HG03025 (cell line): ENCODE measurements at regions not wholly inside any gene's neighbourhood (a gene's known extent, or its start where the extent isn't known, plus 50 kb on each side); places are given as distances from the start of the nearest gene placed in this dataset.

Experiments
- ATAC-seq: cut with Tn5 transposase; IDR thresholded peaks from one replicate; pipeline ENCODE4 v1.9.1; 2021; ENCODE audit warnings: mild to moderate bottlenecking, moderate library complexity; ENCODE audit not compliant: unreplicated experiment, low FRiP score

DNA sequence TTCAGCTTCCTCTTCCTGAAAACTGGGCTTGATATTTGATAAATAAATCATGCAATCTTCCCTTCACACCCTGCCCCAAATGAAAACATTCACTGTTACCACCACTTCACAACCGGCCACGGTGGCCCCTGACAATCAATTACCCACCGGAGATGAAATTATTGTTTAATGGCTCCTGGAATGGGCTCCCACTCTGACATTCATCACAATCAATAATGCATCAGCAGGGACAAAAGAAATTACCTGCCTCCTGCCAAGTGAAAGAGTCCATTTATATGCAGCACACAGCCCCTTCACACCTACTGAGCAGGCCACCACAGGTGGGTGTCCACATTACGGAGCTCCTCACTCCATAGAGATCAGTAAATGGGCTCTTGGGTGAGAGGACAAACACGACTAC is 193.5 kb upstream of the SNX19 start:
- no peak for ATAC-seq

DNA sequence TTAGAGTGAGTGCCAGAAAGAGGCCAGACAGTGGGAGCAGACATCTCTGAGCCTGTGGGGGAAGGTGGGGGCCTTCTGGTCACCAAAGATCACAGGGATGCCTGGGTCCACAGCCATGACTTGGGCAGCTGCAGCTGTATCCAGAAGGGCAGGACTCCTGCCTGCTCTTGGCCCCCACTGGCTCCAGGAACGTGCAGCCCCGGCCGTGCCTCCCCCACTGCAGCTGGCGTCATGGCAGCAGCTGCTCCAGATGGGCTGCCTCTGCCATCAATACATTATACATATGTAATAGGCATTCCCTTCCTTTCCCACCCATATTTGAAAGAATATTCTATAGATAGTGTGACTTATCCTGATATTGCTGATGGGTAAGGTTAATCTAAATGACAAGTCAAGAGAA is 195.5 kb upstream of the SNX19 start:
- no peak for ATAC-seq

DNA sequence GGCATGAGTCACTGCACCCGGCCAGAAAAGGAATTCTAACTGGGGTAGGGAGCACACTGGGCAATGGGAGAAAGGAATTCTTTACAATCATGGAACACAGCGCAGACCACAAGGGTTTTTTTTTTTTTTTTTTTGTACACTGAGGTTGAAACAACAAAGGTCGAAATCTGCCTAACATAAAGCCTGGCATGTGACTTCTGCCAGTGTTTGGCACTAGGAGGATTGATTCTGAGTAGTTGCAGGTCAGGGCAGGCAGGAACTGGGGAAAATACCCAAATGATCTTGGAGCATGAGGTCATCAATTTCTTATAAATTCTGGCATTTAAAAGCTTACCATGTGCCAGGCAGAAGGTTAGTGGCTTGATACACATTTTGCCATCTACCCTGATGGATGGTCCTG is 202.0 kb upstream of the SNX19 start:
- no peak for ATAC-seq

DNA sequence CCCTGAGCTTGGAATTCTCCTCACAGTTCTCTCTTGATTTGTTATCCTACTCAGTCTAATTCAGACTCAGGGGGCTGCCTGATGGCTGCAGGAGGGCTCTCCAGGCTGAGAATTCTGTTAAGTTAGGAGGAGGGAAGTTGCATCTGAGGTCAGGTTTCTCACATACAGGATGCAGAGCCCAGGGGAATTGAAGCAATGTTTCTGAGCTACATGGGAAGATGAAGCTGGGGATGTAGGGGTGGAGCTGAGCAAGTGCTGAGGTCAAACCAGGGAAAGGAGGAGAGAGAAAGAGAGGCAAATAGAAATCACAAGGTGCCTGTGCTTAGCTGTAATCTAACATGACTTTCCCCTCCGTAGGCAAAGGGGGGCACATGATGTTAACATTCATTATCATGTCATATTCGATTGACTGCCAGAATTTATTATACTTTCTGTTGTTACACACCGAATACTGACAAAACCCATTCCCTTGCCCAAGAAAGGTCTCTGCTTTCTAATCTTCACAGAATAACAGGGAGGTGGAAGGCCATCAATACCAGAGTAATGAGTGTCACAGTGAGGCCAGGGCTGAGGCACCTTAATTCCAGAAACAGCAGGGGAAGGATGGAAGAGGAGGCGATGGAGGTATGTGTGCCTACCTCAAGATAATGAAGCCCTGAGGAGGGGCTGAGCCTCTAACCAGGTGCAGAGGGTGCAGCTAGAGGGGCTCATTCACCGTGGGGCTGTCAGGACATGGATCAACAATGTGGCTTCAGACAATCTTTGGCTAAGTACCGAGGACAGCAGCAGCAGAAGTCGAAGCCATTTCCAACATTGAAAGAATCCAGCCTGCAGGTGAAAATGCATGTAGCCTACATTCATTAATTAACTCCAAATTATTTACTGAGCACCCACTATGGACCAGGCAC is 205.4 kb upstream of the SNX19 start:
- ATAC-seq, result no peak

DNA sequence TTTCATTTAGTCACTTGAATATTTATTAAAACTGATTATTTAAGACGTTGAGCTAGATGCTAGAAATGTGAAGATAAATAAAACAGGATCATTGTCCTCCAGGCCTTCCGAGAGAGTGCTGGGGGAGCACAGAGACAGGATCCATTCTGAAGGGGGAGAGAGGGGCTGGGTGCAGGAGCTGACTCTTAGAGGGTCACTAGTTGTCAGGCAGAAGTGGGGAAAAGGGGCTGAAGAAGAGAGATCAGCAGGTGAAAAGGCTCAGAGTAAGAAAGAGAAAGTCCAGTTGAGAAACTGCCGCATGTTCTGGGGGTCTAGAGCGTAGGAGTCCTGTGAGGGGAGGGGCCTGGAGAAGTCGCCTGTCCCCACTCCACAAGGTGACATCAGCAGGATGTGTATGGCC is 206.2 kb upstream of the SNX19 start:
- no peak for ATAC-seq

DNA sequence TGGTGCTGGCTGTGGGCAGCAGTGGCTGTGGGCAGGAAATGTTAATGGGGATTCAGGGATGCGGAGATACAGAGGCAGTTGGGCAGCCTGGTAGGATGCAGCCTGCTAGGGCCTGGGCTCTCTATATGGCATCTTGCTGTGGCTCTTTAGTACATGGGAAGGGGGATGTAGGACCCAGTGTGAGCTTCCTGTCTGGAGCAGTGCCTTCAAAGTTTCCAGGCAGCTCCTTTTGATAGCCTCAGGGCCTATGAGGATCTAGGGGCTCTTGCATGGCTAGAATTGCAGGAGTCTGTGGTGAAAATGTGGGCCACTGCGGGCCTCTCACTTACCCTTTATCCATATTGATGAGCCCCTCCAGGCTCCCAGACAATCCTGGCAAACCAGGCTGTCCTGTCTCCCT is 213.2 kb upstream of the SNX19 start:
- ATAC-seq, result no peak

DNA sequence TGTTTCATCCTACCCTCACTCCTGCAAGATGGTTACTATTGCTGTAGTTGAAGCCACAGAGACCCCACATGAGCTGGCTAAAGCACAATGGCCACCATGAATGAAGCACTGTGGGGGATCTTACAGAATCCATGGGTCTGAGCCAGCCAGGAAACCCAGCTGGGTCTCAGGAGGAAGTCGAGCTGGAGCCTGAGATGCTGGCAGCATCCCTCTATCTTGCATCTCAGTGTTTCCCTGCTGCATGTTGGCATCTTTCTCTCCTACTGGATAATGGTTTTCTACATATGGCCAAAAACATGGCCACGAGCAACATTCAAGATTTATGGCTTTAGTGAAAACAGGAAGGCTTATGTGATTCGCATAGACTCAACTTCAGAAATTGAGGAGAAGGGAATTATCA is 219.3 kb upstream of the SNX19 start:
- ATAC-seq, result no peak

DNA sequence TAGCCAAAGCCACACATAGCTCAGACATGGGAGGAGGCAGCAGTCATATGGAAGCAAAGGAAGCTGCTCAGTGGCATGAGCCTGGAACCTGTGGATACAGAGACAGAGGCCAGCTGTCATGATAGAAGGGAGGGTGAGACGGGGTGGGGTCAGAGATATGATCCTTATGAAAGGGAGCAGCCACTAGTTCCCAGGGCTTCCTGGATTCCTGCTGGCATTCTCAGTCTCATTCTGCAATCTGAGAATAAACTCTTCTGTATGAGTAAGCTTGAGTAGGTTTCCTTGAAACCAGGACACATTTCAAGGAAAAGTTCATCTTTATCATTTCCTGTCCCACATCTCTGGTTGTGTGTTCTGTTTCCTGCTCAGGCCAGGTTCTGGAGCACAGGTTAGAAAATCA is 220.2 kb upstream of the SNX19 start:
- ATAC-seq, result no peak

DNA sequence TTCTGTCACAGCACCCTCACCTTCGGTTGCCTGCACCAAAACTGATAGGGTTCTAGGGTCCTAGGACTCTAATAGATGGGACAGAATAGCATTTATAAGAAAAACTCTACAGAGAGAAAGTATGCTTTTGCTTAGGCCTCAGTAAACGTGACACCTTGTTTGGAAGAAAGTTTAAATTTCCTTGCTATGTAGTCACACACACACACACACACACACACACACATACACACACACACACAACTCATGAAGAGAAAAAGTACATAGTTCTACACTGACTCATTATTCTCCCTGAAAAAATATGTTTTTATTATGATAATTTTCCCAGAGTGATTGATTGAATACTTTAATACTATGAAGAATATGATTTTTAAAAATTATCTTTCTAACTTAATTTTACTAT is 220.8 kb upstream of the SNX19 start:
- no peak for ATAC-seq

DNA sequence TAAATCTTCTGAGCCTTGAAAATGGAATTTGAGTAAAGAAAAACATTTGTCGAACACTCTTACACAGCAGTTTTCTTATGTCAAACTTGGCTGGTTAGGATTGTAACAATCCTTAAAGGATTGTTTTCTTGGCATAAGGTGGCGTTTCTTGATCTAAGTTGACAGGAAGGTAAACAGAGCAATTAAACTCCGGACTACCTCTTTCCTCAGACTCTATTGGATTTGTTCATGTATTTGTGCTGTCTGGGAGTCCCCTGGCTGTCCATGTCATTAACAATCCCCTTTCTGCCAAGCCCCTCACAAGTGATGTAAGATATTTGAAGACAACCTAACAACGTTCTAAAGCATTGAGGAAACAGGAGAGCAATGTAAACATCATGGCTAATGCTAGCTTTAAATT is 222.5 kb upstream of the SNX19 start:
- no peak for ATAC-seq

DNA sequence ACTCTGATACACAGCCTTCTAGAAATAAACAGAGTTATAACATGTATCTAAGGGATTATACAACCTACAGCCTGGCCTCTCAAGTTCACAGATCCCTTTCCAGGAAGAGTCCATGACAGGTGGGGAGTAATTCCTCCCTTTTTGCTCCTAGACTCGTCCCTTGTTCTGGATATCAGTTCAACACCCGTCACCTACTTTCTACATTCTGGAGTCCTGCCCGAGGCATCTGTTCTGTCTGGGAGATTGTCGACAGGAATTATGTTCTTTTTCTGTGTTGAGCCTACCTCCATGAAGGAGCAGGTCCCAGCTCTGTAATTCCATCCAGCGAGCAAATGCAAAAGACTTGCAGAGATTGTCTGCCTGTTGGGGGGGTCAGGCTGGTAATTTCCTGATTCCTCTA is 224.6 kb upstream of the NTM start:
- ATAC-seq, result no peak

DNA sequence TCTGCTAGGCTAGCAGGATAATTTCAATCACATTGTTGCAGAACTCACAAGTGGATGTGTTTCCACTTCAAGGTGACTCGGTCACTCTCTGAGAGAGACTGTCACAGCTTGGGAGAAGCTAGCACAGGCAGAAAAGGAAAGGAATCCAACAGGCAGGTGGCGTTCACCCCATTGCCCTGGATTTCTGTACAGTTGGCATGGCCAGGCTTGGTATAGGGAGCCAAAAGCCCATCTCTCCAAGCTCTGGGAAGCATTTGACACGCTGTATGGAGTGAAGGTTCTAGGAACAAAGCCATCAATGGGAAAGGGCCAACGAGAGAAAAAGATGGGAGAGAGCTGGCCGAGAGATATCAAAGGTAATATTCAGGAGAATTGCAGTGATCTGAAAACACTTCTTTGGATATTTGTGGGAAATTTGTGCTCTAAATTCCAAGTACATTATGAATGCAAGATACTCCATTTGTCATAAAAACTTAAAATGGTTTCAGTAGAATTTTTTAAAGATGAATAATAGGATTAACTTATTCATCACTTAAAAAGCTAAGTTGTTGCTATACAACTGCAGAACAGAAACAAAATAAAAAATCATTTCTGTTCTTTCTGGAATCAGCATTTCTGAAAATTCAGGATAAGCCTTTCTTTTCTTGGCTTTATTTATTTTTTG is 223.5 kb upstream of the NTM start:
- ATAC-seq, result no peak

DNA sequence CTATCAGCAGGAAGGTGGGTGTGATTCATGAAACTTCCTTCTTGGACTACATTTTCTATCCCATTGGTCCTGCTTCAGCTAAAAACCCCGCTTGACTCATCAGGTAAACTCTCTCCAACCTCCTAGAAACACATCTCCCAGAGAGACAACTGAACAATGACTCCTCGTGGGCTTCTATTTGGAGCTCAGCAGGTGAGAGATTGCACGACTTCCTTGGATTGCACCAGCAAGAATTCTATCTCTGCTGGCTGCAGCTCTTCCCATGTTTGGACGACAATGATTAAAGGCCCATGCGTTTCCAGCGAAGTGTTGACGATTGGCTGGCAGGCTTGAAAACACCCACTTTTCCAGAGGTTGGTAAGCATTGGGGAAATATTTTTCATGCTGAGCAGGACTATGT is 216.1 kb upstream of the NTM start:
- ATAC-seq, result no peak

DNA sequence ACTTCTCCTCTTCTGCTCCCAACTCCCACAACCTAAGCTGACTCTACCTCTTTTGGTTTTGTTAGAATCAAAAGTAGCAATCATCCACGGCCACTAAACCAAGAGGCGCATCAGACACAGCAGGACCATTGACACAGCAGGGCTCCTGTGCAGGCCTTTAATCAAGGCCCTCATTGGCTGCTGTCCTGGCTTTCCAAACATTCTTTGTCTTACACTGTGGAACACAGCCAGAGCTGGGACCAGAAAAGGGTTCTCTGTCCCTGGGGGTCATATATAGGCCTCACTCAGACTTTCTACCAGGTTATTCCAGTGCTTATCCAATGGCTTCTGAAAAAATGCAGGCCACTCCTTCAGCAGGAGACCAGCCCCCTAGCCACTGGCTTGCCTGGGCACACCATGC is 212.7 kb upstream of the NTM start:
- no peak for ATAC-seq

DNA sequence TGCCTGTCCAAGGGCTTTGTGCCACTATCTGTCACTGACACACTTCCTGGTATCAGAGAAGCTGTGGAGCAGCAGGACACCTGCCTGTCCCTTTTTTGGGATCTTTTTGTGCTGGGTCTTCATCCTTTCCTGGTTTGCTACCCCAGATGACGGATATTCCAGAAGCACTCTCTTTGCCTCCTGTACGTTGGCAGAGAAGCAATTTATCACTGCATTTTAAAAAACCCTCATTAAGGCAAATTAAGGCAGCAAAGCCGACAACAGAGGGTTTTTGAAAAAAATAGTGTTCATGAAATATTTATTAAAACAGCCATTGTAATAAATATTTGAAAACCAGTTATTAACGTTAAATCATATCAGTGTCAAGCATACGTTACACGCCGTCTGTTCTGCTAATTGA is 209.6 kb upstream of the NTM start:
- no peak for ATAC-seq

DNA sequence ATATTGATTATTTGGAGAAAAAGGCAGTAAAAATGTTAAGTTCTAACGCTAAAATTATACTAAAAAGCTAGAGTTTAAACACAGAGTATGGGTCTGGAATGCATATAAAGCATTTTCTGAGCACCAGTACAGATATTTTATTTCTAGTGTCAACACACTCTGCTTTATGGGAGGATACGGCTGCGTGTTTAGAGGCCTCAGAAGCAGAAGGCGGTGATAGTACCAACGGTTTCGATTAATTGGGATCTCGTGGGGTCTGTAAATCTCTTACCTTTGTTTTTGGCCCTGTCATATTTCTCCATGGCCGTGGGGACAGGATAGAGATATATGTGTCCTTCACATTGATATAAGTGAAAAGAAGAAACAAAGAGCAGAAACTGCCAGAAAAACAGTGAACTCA is 206.8 kb upstream of the NTM start:
- no peak for ATAC-seq

DNA sequence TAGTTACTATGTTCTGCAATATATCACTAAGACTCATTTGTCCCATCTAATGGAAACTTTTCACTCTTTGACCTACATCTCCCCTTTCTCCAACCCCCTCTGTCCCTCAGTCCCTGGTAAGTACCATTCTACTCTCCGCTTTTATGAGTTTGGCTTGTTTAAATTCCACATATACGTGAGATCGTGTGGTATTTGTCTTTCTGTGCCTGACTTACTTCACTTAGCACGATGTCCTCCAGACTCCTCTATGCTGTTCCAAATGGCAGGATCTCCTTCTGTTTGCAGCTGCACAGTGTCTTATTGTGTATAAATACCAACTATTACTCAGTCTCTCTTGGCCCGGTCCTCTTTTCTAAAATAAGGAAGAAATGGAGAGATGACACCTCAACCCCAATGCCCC is 205.4 kb upstream of the NTM start:
- no peak for ATAC-seq

DNA sequence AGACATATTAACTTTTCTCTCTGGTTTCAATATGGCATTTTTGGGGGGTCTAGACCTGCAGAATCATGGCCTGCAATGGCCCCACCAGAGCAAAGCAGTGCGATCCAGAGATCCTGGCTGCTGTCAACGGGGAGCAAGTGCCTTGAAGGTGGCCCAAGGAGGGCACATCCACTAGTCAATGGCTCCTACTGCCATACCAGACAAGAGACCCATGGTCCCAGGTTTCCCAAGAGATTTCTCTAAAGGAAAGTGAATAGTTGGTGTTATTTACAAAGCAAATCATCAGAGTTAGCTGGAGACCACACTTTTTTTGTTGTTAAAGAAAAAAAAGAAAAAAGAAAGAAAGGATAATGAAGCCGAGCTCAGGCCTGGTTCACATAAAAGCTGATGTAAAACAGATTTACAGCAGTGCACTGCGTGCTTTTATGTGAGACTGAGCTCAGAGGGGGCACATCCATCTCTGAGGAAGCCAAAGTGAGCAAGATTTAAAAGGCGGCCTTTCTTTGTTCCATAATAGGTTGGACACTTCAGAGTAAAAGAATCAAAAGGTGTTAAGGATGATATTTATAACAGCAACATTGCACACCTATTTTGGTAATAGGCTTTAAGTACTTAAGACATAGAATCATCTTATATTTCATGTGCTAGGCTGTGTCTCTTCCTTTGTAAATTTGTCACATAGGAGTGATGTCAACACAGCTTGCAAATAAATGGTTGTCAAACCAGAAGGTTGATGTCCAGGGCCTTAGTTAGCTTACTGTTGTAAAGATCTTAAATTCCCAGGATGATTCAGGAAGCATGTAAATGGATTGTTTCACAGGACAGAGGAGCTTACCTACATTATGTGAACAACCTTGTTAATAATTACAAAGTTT is 201.3 kb upstream of the NTM start:
- no peak for ATAC-seq

DNA sequence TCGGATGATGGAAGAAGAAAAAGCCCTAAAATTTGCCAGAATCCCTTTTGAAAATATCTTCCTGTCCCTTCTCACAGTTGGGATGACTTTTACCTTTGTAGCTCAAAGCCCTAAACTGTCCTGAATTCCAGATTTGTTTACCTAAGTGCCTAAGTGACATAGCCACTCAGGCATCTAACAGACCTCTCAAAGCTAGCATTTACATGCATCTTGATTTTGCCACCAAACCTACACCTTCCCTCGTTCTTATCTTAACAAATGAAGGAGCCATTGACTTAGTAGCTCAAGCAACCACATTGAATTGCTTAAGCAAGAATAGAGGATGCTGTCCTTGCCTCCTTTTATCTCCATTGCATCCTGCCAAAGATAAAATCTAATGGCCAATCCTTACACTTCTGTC is 198.4 kb upstream of the NTM start:
- no peak for ATAC-seq

DNA sequence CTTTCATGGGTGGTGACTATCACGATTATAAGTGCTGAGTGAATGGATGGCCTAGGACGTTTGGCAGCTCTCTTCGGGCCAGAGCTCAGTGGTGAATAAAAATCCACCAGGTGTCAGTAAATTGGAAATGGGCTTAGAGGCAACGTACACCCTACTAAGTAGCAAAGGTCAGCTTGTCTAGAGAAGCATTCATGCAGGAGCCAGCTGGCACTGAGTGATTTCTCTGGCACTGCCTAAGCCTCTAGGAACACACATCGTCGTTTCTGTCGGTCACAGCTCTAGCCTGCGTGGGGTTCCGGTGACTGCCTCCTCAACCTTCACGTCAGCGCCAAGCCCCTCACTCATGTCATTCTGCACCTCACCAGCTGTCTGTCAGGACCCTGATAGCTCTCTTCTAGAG is 192.4 kb upstream of the NTM start:
- no peak for ATAC-seq

DNA sequence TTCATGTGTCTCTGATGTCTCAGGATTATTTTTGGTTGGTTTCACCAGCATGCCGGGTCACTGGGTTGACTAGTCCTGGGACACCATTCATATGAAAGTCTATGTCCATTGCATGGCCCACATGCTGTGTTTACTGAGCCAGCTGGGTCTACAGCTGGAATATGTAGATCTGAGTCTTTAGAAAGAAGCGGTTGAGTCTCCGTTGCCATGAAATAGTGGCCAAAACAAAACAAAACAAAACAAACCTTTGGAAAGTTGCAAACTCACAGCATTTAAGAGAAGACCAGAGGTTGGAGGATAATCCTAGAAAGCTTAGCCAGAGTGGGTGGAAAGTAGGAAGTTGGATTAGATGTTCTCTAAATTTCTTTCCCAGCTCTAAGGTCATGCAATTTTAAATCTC is 191.8 kb upstream of the NTM start:
- ATAC-seq, result no peak
